GM21360 (cell line): ENCODE measurements at regions not wholly inside any gene's neighbourhood (a gene's known extent, or its start where the extent isn't known, plus 50 kb on each side); places are given as distances from the start of the nearest gene placed in this dataset.
"Not testable (repeated sequence)": the region's sequence is repeated elsewhere in the genome, so short reads cannot be mapped to it uniquely, and the experiment has no call there.

Source experiments
- ATAC-seq: cut with Tn5 transposase; IDR thresholded peaks from one replicate; pipeline ENCODE4 v1.9.1; 2021; ENCODE audit warnings: mild to moderate bottlenecking, moderate library complexity; ENCODE audit not compliant: unreplicated experiment

GRCh38 chr2:128591861-128592822 lies 273.5 kb upstream of the HS6ST1 start:
- no peak for ATAC-seq

GRCh38 chr2:128593518-128593878 lies 274.8 kb upstream of the HS6ST1 start:
- ATAC-seq = no peak

- no peak for ATAC-seq
Measured at GRCh38 chr2:128593879-128594650, 275.4 kb upstream of the HS6ST1 start.

GRCh38 chr2:128594651-128594910 lies 275.9 kb upstream of the HS6ST1 start:
- no peak for ATAC-seq

GRCh38 chr2:128594953-128595677 lies 276.4 kb upstream of the HS6ST1 start:
- ATAC-seq = no peak

GRCh38 chr2:128595763-128596395 lies 277.2 kb upstream of the HS6ST1 start:
- ATAC-seq = no peak

- no peak for ATAC-seq
Measured at GRCh38 chr2:128596396-128597120, 277.9 kb upstream of the HS6ST1 start.

GRCh38 chr2:128597121-128597762 lies 278.6 kb upstream of the HS6ST1 start:
- ATAC-seq = no peak

GRCh38 chr2:128598260-128598659 lies 279.6 kb upstream of the HS6ST1 start:
- ATAC-seq = not testable (repeated sequence)

GRCh38 chr2:128598862-128599441 lies 280.3 kb upstream of the HS6ST1 start:
- ATAC-seq = no peak

GRCh38 chr2:128599700-128600099 lies 281.0 kb upstream of the HS6ST1 start:
- no peak for ATAC-seq

- no peak for ATAC-seq
Measured at GRCh38 chr2:128600581-128601297, 282.1 kb upstream of the HS6ST1 start.

- no peak for ATAC-seq
Measured at GRCh38 chr2:128601298-128602037, 282.8 kb upstream of the HS6ST1 start.

GRCh38 chr2:128602038-128602698 lies 283.5 kb upstream of the HS6ST1 start:
- no peak for ATAC-seq

- no peak for ATAC-seq
Measured at GRCh38 chr2:128602699-128603101, 284.0 kb upstream of the HS6ST1 start.

- no peak for ATAC-seq
Measured at GRCh38 chr2:128603411-128603924, 284.8 kb upstream of the HS6ST1 start.

GRCh38 chr2:128604045-128604444 lies 285.4 kb upstream of the HS6ST1 start:
- no peak for ATAC-seq
